Naive B cell (primary cell): ENCODE measurements at regions not wholly inside any gene's neighbourhood (a gene's known extent, or its start where the extent isn't known, plus 50 kb on each side); places are given as distances from the start of the nearest gene placed in this dataset.
A peak's percentile ranks its signal among the peaks of the same experiment; 100 is the strongest.
"Not testable (repeated sequence)": the region's sequence is repeated elsewhere in the genome, so short reads cannot be mapped to it uniquely, and the experiment has no call there.

Source experiments
- ATAC-seq, 2 donors: fragments of 150-1000 bp; cut with Tn5 transposase; 2 replicates each; pipeline ENCODE4 v1.10.0; 2021; ENCODE audit warnings: low read depth in 2 of 2, mild to moderate bottlenecking in 2 of 2, moderate library complexity in 2 of 2
- DNase-seq: peaks from one replicate; pipeline ENCODE4 v3.0.0; 2022
- H3K27ac Mint-ChIP-seq, 6 donors: one replicate each; pipeline ENCODE4 v1.8.0; 2020 to 2022; ENCODE audit warnings: mild to moderate bottlenecking in 6 of 6, mixed read lengths in 6 of 6, moderate library complexity in 5 of 6, inconsistent platforms in 2 of 6
- H3K27me3 Mint-ChIP-seq, 3 donors: one replicate each; pipeline ENCODE4 v1.8.0; 2021 to 2022; ENCODE audit warnings: mixed read lengths in 3 of 3, mild to moderate bottlenecking in 1 of 3
- H3K36me3 Mint-ChIP-seq, 2 donors: one replicate each; pipeline ENCODE4 v1.8.0; 2020 to 2022; ENCODE audit warnings: mixed read lengths in 2 of 2, inconsistent platforms in 1 of 2, mild to moderate bottlenecking in 1 of 2
- H3K4me1 Mint-ChIP-seq, 3 donors: one replicate each; pipeline ENCODE4 v1.8.0; 2020 to 2022; ENCODE audit warnings: mixed read lengths in 3 of 3, inconsistent platforms in 1 of 3, mild to moderate bottlenecking in 1 of 3, moderate library complexity in 1 of 3
- H3K4me3 Mint-ChIP-seq, 8 donors: one replicate each; pipeline ENCODE4 v1.8.0; 2020 to 2022; ENCODE audit warnings: mild to moderate bottlenecking in 8 of 8, mixed read lengths in 8 of 8, moderate library complexity in 8 of 8, inconsistent platforms in 2 of 8
- H3K9me3 Mint-ChIP-seq, 7 donors: one replicate each; pipeline ENCODE4 v1.8.0; 2020 to 2022; ENCODE audit warnings: mixed read lengths in 7 of 7, mild to moderate bottlenecking in 5 of 7, inconsistent platforms in 2 of 7, moderate library complexity in 1 of 7

- Mint-ChIP-seq H3K4me3 (no peak overlapping the region), H3K9me3 (peaks cover 0 to 5% (median 0%) of the 10 kb centered on the region in 7 donors), H3K4me1 (no peaks in the 10 kb centered on the region), H3K36me3 (no peaks in the 10 kb centered on the region), H3K27ac (no peak overlapping the region), H3K27me3 (peaks cover 4 to 22% (median 21%) of the 10 kb centered on the region in 3 donors)
- ATAC-seq (no peak), DNase-seq (no peak)
Measured at GRCh38 chr5:6548756-6549285, 84.0 kb downstream of the NSUN2 start.

- Mint-ChIP-seq H3K27ac (peak overlapping the region in 1 of 6 donors; percentile 78), H3K27me3 (peaks cover 4 to 22% (median 18%) of the 10 kb centered on the region in 3 donors)
- not testable (repeated sequence) for H3K9me3 Mint-ChIP-seq, ATAC-seq, H3K4me1 Mint-ChIP-seq, H3K36me3 Mint-ChIP-seq, H3K4me3 Mint-ChIP-seq, DNase-seq
Measured at GRCh38 chr5:6547926-6548519, 84.8 kb downstream of the NSUN2 start.

- ATAC-seq (no peak), DNase-seq (no peak)
- Mint-ChIP-seq H3K36me3 (no peaks in the 10 kb centered on the region), H3K4me3 (no peak overlapping the region), H3K9me3 (peaks cover 0 to 5% (median 0%) of the 10 kb centered on the region in 7 donors), H3K27me3 (peaks cover 4 to 22% (median 18%) of the 10 kb centered on the region in 3 donors), H3K4me1 (no peaks in the 10 kb centered on the region), H3K27ac (no peak overlapping the region)
Measured at GRCh38 chr5:6547498-6547897, 85.3 kb downstream of the NSUN2 start.

GRCh38 chr5:6545770-6546690 lies 86.8 kb downstream of the NSUN2 start:
- no peaks in the 10 kb centered on the region for H3K36me3 Mint-ChIP-seq
- H3K4me3 Mint-ChIP-seq: peak overlapping the region in 1 of 8 donors; percentile 68
- H3K9me3 Mint-ChIP-seq: peaks cover 0 to 5% (median 0%) of the 10 kb centered on the region in 7 donors
- DNase-seq: no peak
- peaks cover 7 to 22% (median 16%) of the 10 kb centered on the region in 3 donors for H3K27me3 Mint-ChIP-seq
- no peak for ATAC-seq
- no peaks in the 10 kb centered on the region for H3K4me1 Mint-ChIP-seq
- no peak overlapping the region for H3K27ac Mint-ChIP-seq

- peaks cover 5 to 22% (median 8%) of the 10 kb centered on the region in 3 donors for H3K27me3 Mint-ChIP-seq
- ATAC-seq (no peak), DNase-seq (no peak)
- no peak overlapping the region for H3K27ac Mint-ChIP-seq
- no peak overlapping the region for H3K4me3 Mint-ChIP-seq
- no peaks in the 10 kb centered on the region for H3K4me1 Mint-ChIP-seq
- peaks cover 0 to 5% (median 0%) of the 10 kb centered on the region in 7 donors for H3K9me3 Mint-ChIP-seq
- H3K36me3 Mint-ChIP-seq: no peaks in the 10 kb centered on the region
Measured at GRCh38 chr5:6545036-6545693, 87.7 kb downstream of the NSUN2 start.

- H3K36me3 Mint-ChIP-seq: no peaks in the 10 kb centered on the region
- peaks cover 0 to 5% (median 0%) of the 10 kb centered on the region in 7 donors for H3K9me3 Mint-ChIP-seq
- DNase-seq (no peak), ATAC-seq (no peak)
- peaks cover 6 to 22% (median 7%) of the 10 kb centered on the region in 3 donors for H3K27me3 Mint-ChIP-seq
- H3K27ac Mint-ChIP-seq: no peak overlapping the region
- no peaks in the 10 kb centered on the region for H3K4me1 Mint-ChIP-seq
- no peak overlapping the region for H3K4me3 Mint-ChIP-seq
Measured at GRCh38 chr5:6544561-6544935, 88.3 kb downstream of the NSUN2 start.
